Gastroesophageal sphincter (tissue), 4 donors: ENCODE measurements at regions not wholly inside any gene's neighbourhood (a gene's known extent, or its start where the extent isn't known, plus 50 kb on each side); places are given as distances from the start of the nearest gene placed in this dataset.

ENCODE experiments used
- ATAC-seq: fragments of 150-250 bp; one replicate; pipeline ENCODE4 v1.9.1; 2016; ENCODE audit warnings: mild to moderate bottlenecking, moderate library complexity
- H3K27ac ChIP-seq, 4 donors: fragments of 200-600 bp; sonication (generic) in 3 of 4; 1 replicate in 3 of 4; 2 replicates in 1 of 4; pipeline ENCODE4 v1.5.1; 2016 to 2019
- H3K27me3 ChIP-seq: fragments of 200-600 bp; sonication (generic); one replicate; pipeline ENCODE4 v1.5.1; 2019
- H3K36me3 ChIP-seq, 2 donors: fragments of 200-600 bp; sonication (generic); one replicate each; pipeline ENCODE4 v1.5.1; 2019; ENCODE audit warnings: control low read depth in 1 of 2
- H3K4me1 ChIP-seq, 3 donors: fragments of 200-600 bp; sonication (generic); 1 replicate in 2 of 3; 2 replicates in 1 of 3; pipeline ENCODE4 v1.5.1; 2016 to 2019; ENCODE audit warnings: control low read depth in 2 of 3
- H3K4me3 ChIP-seq, 2 donors: fragments of 200-600 bp; sonication (generic); one replicate each; pipeline ENCODE4 v1.5.1; 2019; ENCODE audit warnings: mild to moderate bottlenecking in 1 of 2, moderate library complexity in 1 of 2
- H3K9me3 ChIP-seq, 3 donors: fragments of 200-600 bp; sonication (generic); one replicate each; pipeline ENCODE4 v1.5.1; 2017 to 2019; ENCODE audit warnings: control low read depth in 2 of 3
- CTCF ChIP-seq, 4 experiments: fragments of 200-600 bp in 2 of 4; fragments of 450-650 bp in 2 of 4; sonication (generic) in 1 of 4; IDR thresholded peaks; one replicate each; pipeline ENCODE4 v1.5.1; 2017 to 2019; ENCODE audit warnings: antibody characterized with exemption in 4 of 4, mild to moderate bottlenecking in 2 of 4, moderate library complexity in 2 of 4
- EP300 ChIP-seq: sonication (generic); formaldehyde crosslinking; IDR thresholded peaks from one replicate; pipeline ENCODE4 v1.6.1; 2017; ENCODE audit warnings: antibody characterized with exemption, mild to moderate bottlenecking
- POLR2A ChIP-seq, 2 donors: fragments of 450-650 bp; IDR thresholded peaks; one replicate each; pipeline ENCODE4 v1.6.1; 2017; ENCODE audit warnings: antibody characterized with exemption in 2 of 2, mild to moderate bottlenecking in 2 of 2, moderate library complexity in 1 of 2
- POLR2AphosphoS5 ChIP-seq: sonication (generic); formaldehyde crosslinking; IDR thresholded peaks from one replicate; pipeline ENCODE4 v1.6.1; 2017; ENCODE audit warnings: antibody characterized with exemption
- WGBS, 2 donors: methylation state at CpG; one replicate each; pipeline ENCODE4 v1.1.5; 2018; ENCODE audit warnings: low coverage in 1 of 2; 5-methylcytosine and 5-hydroxymethylcytosine counted together

- 90 to 94% methylated on average over 5 to 8 of the region's 11 CpGs for WGBS, 2 donors
- no peak for ATAC-seq
- Histone ChIP-seq H3K9me3 (no peaks in the 10 kb centered on the region), H3K27ac (no peak overlapping the region), H3K4me3 (no peak overlapping the region), H3K27me3 (no peaks in the 10 kb centered on the region), H3K36me3 (no peaks in the 10 kb centered on the region), H3K4me1 (peaks cover 0 to 15% (median 0%) of the 10 kb centered on the region in 3 donors)
- TF ChIP-seq POLR2AphosphoS5 (no peak), POLR2A (IDR thresholded peaks at IDR 0.05) (no peak), CTCF (IDR thresholded peaks at IDR 0.05) (no peak), EP300 (no peak)
Measured at GRCh38 chr18:60146220-60146960, 226.2 kb downstream of the MC4R start.

- TF ChIP-seq POLR2AphosphoS5 = no peak
- no peak for TF ChIP-seq CTCF (IDR thresholded peaks at IDR 0.05)
- TF ChIP-seq POLR2A (IDR thresholded peaks at IDR 0.05) = no peak
- no peak for TF ChIP-seq EP300
- peaks cover 0 to 15% (median 0%) of the 10 kb centered on the region in 3 donors for H3K4me1 ChIP-seq
- no peak for ATAC-seq
- H3K4me3 ChIP-seq = no peak overlapping the region
- no peaks in the 10 kb centered on the region for H3K36me3 ChIP-seq
- no peaks in the 10 kb centered on the region for H3K27me3 ChIP-seq
- H3K27ac ChIP-seq = no peak overlapping the region
- WGBS, 2 donors = 89 to 100% methylated on average over 1 to 2 of the region's 2 CpGs
- no peaks in the 10 kb centered on the region for H3K9me3 ChIP-seq
Measured at GRCh38 chr18:60145776-60146175, 226.8 kb downstream of the MC4R start.

GRCh38 chr18:60134806-60135205 lies 235.0 kb downstream of the PMAIP1 start:
- 88 to 100% methylated on average over 1 of the region's 1 CpG for WGBS, 2 donors
- Histone ChIP-seq H3K9me3 (no peaks in the 10 kb centered on the region), H3K27ac (no peak overlapping the region), H3K27me3 (no peaks in the 10 kb centered on the region), H3K36me3 (no peaks in the 10 kb centered on the region), H3K4me1 (no peaks in the 10 kb centered on the region), H3K4me3 (no peak overlapping the region)
- no peak for ATAC-seq
- TF ChIP-seq POLR2A (IDR thresholded peaks at IDR 0.05) (no peak), CTCF (IDR thresholded peaks at IDR 0.05) (no peak), POLR2AphosphoS5 (no peak), EP300 (no peak)

GRCh38 chr18:60130284-60130683 lies 230.5 kb downstream of the PMAIP1 start:
- ATAC-seq = no peak
- H3K4me1 ChIP-seq = no peaks in the 10 kb centered on the region
- no peaks in the 10 kb centered on the region for H3K27me3 ChIP-seq
- H3K27ac ChIP-seq = no peak overlapping the region
- H3K4me3 ChIP-seq = no peak overlapping the region
- no peak for TF ChIP-seq POLR2AphosphoS5
- no peaks in the 10 kb centered on the region for H3K9me3 ChIP-seq
- no peaks in the 10 kb centered on the region for H3K36me3 ChIP-seq

- no peak overlapping the region for H3K27ac ChIP-seq
- no peak for TF ChIP-seq POLR2A (IDR thresholded peaks at IDR 0.05)
- no peak for TF ChIP-seq POLR2AphosphoS5
- no peak for TF ChIP-seq EP300
- TF ChIP-seq CTCF (IDR thresholded peaks at IDR 0.05) = no peak
- H3K27me3 ChIP-seq = no peaks in the 10 kb centered on the region
- no peak overlapping the region for H3K4me3 ChIP-seq
- ATAC-seq = no peak
- 100% methylated on average over 1 of the region's 1 CpG; no CpG with 5 or more reads in 1 of the 2 donors for WGBS, 2 donors
- H3K36me3 ChIP-seq = no peaks in the 10 kb centered on the region
- no peaks in the 10 kb centered on the region for H3K9me3 ChIP-seq
- no peaks in the 10 kb centered on the region for H3K4me1 ChIP-seq
Measured at GRCh38 chr18:60123031-60123430, 223.2 kb downstream of the PMAIP1 start.
